IMR-90 (cell line): ENCODE measurements at regions not wholly inside any gene's neighbourhood (a gene's known extent, or its start where the extent isn't known, plus 50 kb on each side); places are given as distances from the start of the nearest gene placed in this dataset.

ENCODE experiments used
- ATAC-seq: fragments of 200-7000 bp; cut with Tn5 transposase; 2 replicates; pipeline ENCODE4 v1.9.1; 2020; ENCODE audit warnings: low read depth, mild to moderate bottlenecking, moderate library complexity
- BruUV-seq: library from RNA; stranded (reverse); fragments of 400-500 nt; replicated peaks from 2 replicates; lab custom pipeline; 2021; lab: Mats Ljungman, UMichigan
- CTCF ChIA-PET: fragments of 300-600 bp; formaldehyde crosslinking; extraction: SDS; loops from one replicate; lab custom pipeline; 2021; ENCODE audit warnings: antibody characterized with exemption; lab: Yijun Ruan, JAX
- POLR2A ChIA-PET: fragments of 300-600 bp; sonication (Branson Sonifier 250); formaldehyde crosslinking; loops from one replicate; lab custom pipeline; 2022; ENCODE audit warnings: antibody characterized with exemption; ENCODE audit not compliant: unreplicated experiment; lab: Charles Lee
- DNase-seq: peaks from one replicate; pipeline ENCODE4 v3.0.0; 2013
- H2AFZ ChIP-seq: replicated peaks from 2 replicates; pipeline ENCODE3; 2013; ENCODE audit warnings: low read length, mild to moderate bottlenecking; ENCODE audit not compliant: poor library complexity
- H2AK5ac ChIP-seq: 2 replicates; pipeline ENCODE4 v1.6.1; 2013; ENCODE audit warnings: low read depth, low read length, inconsistent platforms
- H2AK9ac ChIP-seq: replicated peaks from 2 replicates; pipeline ENCODE3; 2013; ENCODE audit warnings: mild to moderate bottlenecking, low read depth, low read length, moderate library complexity; ENCODE audit not compliant: poor library complexity
- H2BK120ac ChIP-seq: 2 replicates; pipeline ENCODE4 v1.6.1; 2013; ENCODE audit warnings: low read depth, low read length, inconsistent platforms
- H2BK15ac ChIP-seq: 3 replicates; pipeline ENCODE4 v1.6.1; 2013; ENCODE audit warnings: low read depth, low read length, inconsistent platforms
- H2BK20ac ChIP-seq: 2 replicates; pipeline ENCODE4 v1.6.1; 2013; ENCODE audit warnings: low read depth, mild to moderate bottlenecking, inconsistent platforms, low read length, moderate library complexity
- H2BK5ac ChIP-seq: 2 replicates; pipeline ENCODE4 v1.6.1; 2013; ENCODE audit warnings: mild to moderate bottlenecking, low read depth, low read length, inconsistent platforms; ENCODE audit not compliant: poor library complexity, severe bottlenecking
- H3K14ac ChIP-seq: replicated peaks from 2 replicates; pipeline ENCODE4 v1.6.1; 2013; ENCODE audit warnings: low read depth, low read length, inconsistent platforms
- H3K18ac ChIP-seq: 2 replicates; pipeline ENCODE4 v1.6.1; 2013; ENCODE audit warnings: low read depth, low read length, control low read depth
- H3K23ac ChIP-seq: 2 replicates; pipeline ENCODE4 v1.6.1; 2013; ENCODE audit warnings: low read depth, low read length, inconsistent platforms
- H3K27ac ChIP-seq: 2 replicates; pipeline ENCODE4 v1.5.1; 2013; ENCODE audit warnings: mild to moderate bottlenecking, control low read depth, low read length; ENCODE audit not compliant: insufficient read depth
- H3K27me3 ChIP-seq: 2 replicates; pipeline ENCODE4 v1.6.1; 2013; ENCODE audit warnings: low read length; ENCODE audit not compliant: control insufficient read depth, insufficient read depth
- H3K36me3 ChIP-seq: 2 replicates; pipeline ENCODE4 v1.6.1; 2013; ENCODE audit warnings: low read length, mixed read lengths; ENCODE audit not compliant: control insufficient read depth, insufficient read depth
- H3K4ac ChIP-seq: 2 replicates; pipeline ENCODE4 v1.6.1; 2013; ENCODE audit warnings: low read depth, low read length, inconsistent platforms
- H3K4me1 ChIP-seq: 2 replicates; pipeline ENCODE4 v1.6.1; 2013; ENCODE audit warnings: low read length, mixed read lengths; ENCODE audit not compliant: control insufficient read depth, insufficient read depth
- H3K4me2 ChIP-seq: 2 replicates; pipeline ENCODE4 v1.6.1; 2013; ENCODE audit warnings: low read depth, mild to moderate bottlenecking, control low read depth, low read length, moderate library complexity
- H3K4me3 ChIP-seq: 2 replicates; pipeline ENCODE4 v1.5.1; 2013; ENCODE audit warnings: low read depth, mild to moderate bottlenecking, control low read depth, low read length, moderate library complexity; ENCODE audit not compliant: insufficient read depth
- H3K56ac ChIP-seq: 2 replicates; pipeline ENCODE4 v1.6.1; 2013; ENCODE audit warnings: low read length, inconsistent platforms; ENCODE audit not compliant: insufficient read depth; ENCODE audit errors: extremely low read depth
- H3K79me1 ChIP-seq, 2 experiments: 2 replicates each; pipeline ENCODE4 v1.6.1; 2013; ENCODE audit warnings: low read length in 2 of 2, inconsistent platforms in 1 of 2, low read depth in 1 of 2
- H3K9ac ChIP-seq: 2 replicates; pipeline ENCODE4 v1.6.1; 2013; ENCODE audit warnings: low read depth, low read length, control low read depth
- H3K9me1 ChIP-seq: 2 replicates; pipeline ENCODE4 v1.6.1; 2013; ENCODE audit warnings: low read length, inconsistent platforms; ENCODE audit not compliant: insufficient read depth
- H3K9me3 ChIP-seq: 2 replicates; pipeline ENCODE4 v1.6.1; 2013; ENCODE audit warnings: low read length; ENCODE audit not compliant: control insufficient read depth, insufficient read depth
- H4K20me1 ChIP-seq: 2 replicates; pipeline ENCODE4 v1.6.1; 2013; ENCODE audit warnings: low read length, inconsistent platforms; ENCODE audit not compliant: insufficient read depth
- H4K5ac ChIP-seq: 2 replicates; pipeline ENCODE4 v1.6.1; 2013; ENCODE audit warnings: mild to moderate bottlenecking, low read depth, low read length, control low read depth
- H4K8ac ChIP-seq, 2 experiments: 2 replicates each; pipeline ENCODE4 v1.6.1; 2013; ENCODE audit warnings: low read depth in 2 of 2, low read length in 2 of 2, control low read depth in 1 of 2, inconsistent platforms in 1 of 2
- H4K91ac ChIP-seq: 2 replicates; pipeline ENCODE4 v1.6.1; 2013; ENCODE audit warnings: low read depth, low read length, inconsistent platforms; ENCODE audit not compliant: insufficient read depth
- BHLHE40 ChIP-seq: fragments of 150-350 bp; IDR thresholded peaks from 2 replicates; pipeline ENCODE4 v1.6.1; 2016; ENCODE audit warnings: mild to moderate bottlenecking, low read depth, low read length
- CEBPB ChIP-seq: IDR thresholded peaks from 2 replicates; pipeline ENCODE4 v1.6.1; 2012; ENCODE audit warnings: low read depth, low read length, improper control_type of control experiment
- CHD1 ChIP-seq: IDR thresholded peaks from 2 replicates; pipeline ENCODE4 v1.6.1; 2012; ENCODE audit warnings: low read depth, low read length, improper control_type of control experiment
- CTCF ChIP-seq: conservative IDR thresholded peaks from 2 replicates; pipeline ENCODE4 v1.5.1; 2012; ENCODE audit warnings: mild to moderate bottlenecking, low read depth, low read length, improper control_type of control experiment
- ELK1 ChIP-seq: fragments of 150-350 bp; IDR thresholded peaks from 2 replicates; pipeline ENCODE4 v1.6.1; 2016; ENCODE audit warnings: low read depth, mild to moderate bottlenecking, low read length, moderate library complexity, borderline replicate concordance
- FOS ChIP-seq: fragments of 150-350 bp; IDR thresholded peaks from 2 replicates; pipeline ENCODE4 v1.6.1; 2016; ENCODE audit warnings: low read depth, low read length
- MAFK ChIP-seq: IDR thresholded peaks from 2 replicates; pipeline ENCODE4 v1.6.1; 2012; ENCODE audit warnings: low read depth, low read length, improper control_type of control experiment
- MAZ ChIP-seq: IDR thresholded peaks from 2 replicates; pipeline ENCODE4 v1.6.1; 2012; ENCODE audit warnings: low read depth, mild to moderate bottlenecking, low read length, improper control_type of control experiment, moderate library complexity, borderline replicate concordance
- MXI1 ChIP-seq: IDR thresholded peaks from 2 replicates; pipeline ENCODE4 v1.6.1; 2012; ENCODE audit warnings: low read depth, mild to moderate bottlenecking, low read length, moderate library complexity, borderline replicate concordance
- NFE2L2 ChIP-seq: fragments of 150-350 bp; IDR thresholded peaks from 2 replicates; pipeline ENCODE4 v1.6.1; 2016; ENCODE audit warnings: low read depth, mild to moderate bottlenecking, low read length
- POLR2A ChIP-seq: IDR thresholded peaks from 2 replicates; pipeline ENCODE4 v1.6.1; 2012; ENCODE audit warnings: mild to moderate bottlenecking, low read depth, low read length
- RAD21 ChIP-seq: IDR thresholded peaks from 2 replicates; pipeline ENCODE4 v1.6.1; 2012; ENCODE audit warnings: low read length, improper control_type of control experiment
- RFX5 ChIP-seq: IDR thresholded peaks from 2 replicates; pipeline ENCODE4 v1.8.0; 2012; ENCODE audit warnings: low read depth, mild to moderate bottlenecking, low read length, moderate library complexity
- SMC3 ChIP-seq: fragments of 150-350 bp; IDR thresholded peaks from 2 replicates; pipeline ENCODE4 v1.6.1; 2016; ENCODE audit warnings: low read depth, mild to moderate bottlenecking, antibody characterized with exemption, low read length, moderate library complexity
- USF2 ChIP-seq: fragments of 150-350 bp; IDR thresholded peaks from 2 replicates; pipeline ENCODE4 v1.6.1; 2017; ENCODE audit warnings: mild to moderate bottlenecking, antibody characterized with exemption, low read length, low read depth
- WGBS, 2 experiments: methylation state at CpG; one replicate each; pipeline versions ENCODE4 v1.1.5 to v1.1.7; 2013; ENCODE audit warnings: missing lambda C conversion rate in 2 of 2; ENCODE audit not compliant: insufficient read length in 1 of 2; ENCODE audit errors: extremely low coverage in 2 of 2; 5-methylcytosine and 5-hydroxymethylcytosine counted together
- dilution Hi-C: fragments of 300-500 bp; cut with HindIII; formaldehyde crosslinking; loops from one replicate; pipeline ENCODE4 v1.14.3; 2018; ENCODE audit warnings: low sequenced_read_pairs; ENCODE audit not compliant: unreplicated experiment
- in situ Hi-C: fragments of 300-500 bp; cut with MboI; formaldehyde crosslinking; loops from 3 replicates; pipeline ENCODE4 v1.14.3; 2019; ENCODE audit warnings: low sequenced_read_pairs, inconsistent platforms, mixed read lengths
- intact Hi-C: fragments of 100-400 bp; cut with micrococcal nuclease; formaldehyde crosslinking; loops from 2 replicates; pipeline ENCODE4 v1.10.0; 2022

- Histone ChIP-seq H2BK20ac (no peak overlapping the region), H3K36me3 (no peaks in the 10 kb centered on the region), H3K18ac (no peak overlapping the region), H3K4ac (no peak overlapping the region), H3K9ac (no peak overlapping the region), H4K5ac (no peak overlapping the region), H3K14ac (no peak overlapping the region), H4K20me1 (no peaks in the 10 kb centered on the region), H3K27me3 (no peaks in the 10 kb centered on the region), H3K79me1 (no peaks in the 10 kb centered on the region), H3K4me2 (no peak overlapping the region), H3K9me1 (no peaks in the 10 kb centered on the region), H3K23ac (no peak overlapping the region), H2BK15ac (no peak overlapping the region), H2BK120ac (no peak overlapping the region), H2AK9ac (no peak overlapping the region), H4K91ac (no peak overlapping the region), H3K4me3 (no peak overlapping the region), H3K27ac (no peak overlapping the region), H2AK5ac (no peak overlapping the region), H2AFZ (no peak overlapping the region), H3K9me3 (no peaks in the 10 kb centered on the region), H2BK5ac (no peak overlapping the region), H3K4me1 (peaks cover 3% of the 10 kb centered on the region), H4K8ac (no peak overlapping the region), H3K56ac (no peak overlapping the region)
- TF ChIP-seq SMC3 (no peak), POLR2A (no peak), RFX5 (no peak), FOS (no peak), MAZ (no peak), MXI1 (no peak), MAFK (no peak), ELK1 (no peak), CTCF (no peak), BHLHE40 (no peak), RAD21 (no peak), USF2 (no peak), NFE2L2 (no peak), CHD1 (no peak), CEBPB (no peak)
- WGBS, 2 experiments = no CpG with 5 or more reads among the region's 8 CpGs
- dilution Hi-C loops = no loop called here
- ChIA-PET CTCF (no interaction called here), POLR2A (no interaction called here)
- intact Hi-C loops = no loop called here
- in situ Hi-C loops = no loop called here
- BruUV-seq = no TSS peak
- no peak for ATAC-seq
- DNase-seq = no peak
Measured at GRCh38 chr15:95866711-95867440, 463.6 kb upstream of the NR2F2 start.
